ENCODE measurements at regions not wholly inside any gene's neighbourhood (a gene's known extent, or its start where the extent isn't known, plus 50 kb on each side); places are given as distances from the start of the nearest gene placed in this dataset.

DNA sequence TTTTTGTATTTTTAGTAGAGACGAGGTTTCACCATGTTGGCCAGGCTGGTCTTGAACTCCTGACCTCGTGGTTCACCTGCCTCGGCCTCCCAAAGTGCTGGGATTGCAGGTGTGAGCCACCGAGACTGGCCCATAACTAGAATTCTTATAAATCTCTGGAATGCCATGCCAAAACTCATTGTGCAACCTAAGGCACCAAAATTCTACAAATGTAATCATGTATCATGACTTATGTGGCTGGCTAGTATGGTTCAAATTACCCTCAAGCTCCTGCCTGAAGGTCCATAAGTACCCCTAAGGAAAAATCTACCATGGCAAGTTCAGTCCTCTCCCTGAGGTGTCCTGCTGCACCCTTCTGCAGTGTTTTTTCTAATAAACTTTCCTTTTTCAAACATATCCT is 63.8 kb upstream of the CSF1 start:
- TF ChIP-seq EZH2 (IDR thresholded peaks at IDR 0.05) = no peak
- TF ChIP-seq POLR2AphosphoS5 (IDR thresholded peaks at IDR 0.05; ENCODE audit: borderline replicate concordance, low read depth, low read length) = no peak
- no peak for TF ChIP-seq FOXP2 (optimal IDR thresholded peaks at IDR 0.05; ENCODE audit: control extremely low read depth, extremely low read length, insufficient read depth)

Data from SK-N-MC (cell line).